Epithelial cell of esophagus (primary cell): ENCODE measurements at regions not wholly inside any gene's neighbourhood (a gene's known extent, or its start where the extent isn't known, plus 50 kb on each side); places are given as distances from the start of the nearest gene placed in this dataset.

Source experiments
- DNase-seq: peaks from one replicate; pipeline ENCODE4 v3.0.0; 2010; ENCODE audit warnings: low read depth
- H3K4me3 ChIP-seq: 2 replicates; pipeline ENCODE4 v1.5.1; 2011; ENCODE audit warnings: mild to moderate bottlenecking, low read length, control low read depth
- TF ChIP-seq, protein P1 (sequence below): IDR thresholded peaks from 2 replicates; pipeline ENCODE4 v1.5.1; 2011; ENCODE audit warnings: low read depth, mild to moderate bottlenecking, low read length, control low read depth, inconsistent platforms; ENCODE audit not compliant: insufficient read depth; ENCODE audit errors: missing control alignments

GRCh38 chr9:129338724-129339430, 160.8 kb upstream of the IER5L start:
- no peak for DNase-seq
- TF ChIP-seq, protein P1, sequence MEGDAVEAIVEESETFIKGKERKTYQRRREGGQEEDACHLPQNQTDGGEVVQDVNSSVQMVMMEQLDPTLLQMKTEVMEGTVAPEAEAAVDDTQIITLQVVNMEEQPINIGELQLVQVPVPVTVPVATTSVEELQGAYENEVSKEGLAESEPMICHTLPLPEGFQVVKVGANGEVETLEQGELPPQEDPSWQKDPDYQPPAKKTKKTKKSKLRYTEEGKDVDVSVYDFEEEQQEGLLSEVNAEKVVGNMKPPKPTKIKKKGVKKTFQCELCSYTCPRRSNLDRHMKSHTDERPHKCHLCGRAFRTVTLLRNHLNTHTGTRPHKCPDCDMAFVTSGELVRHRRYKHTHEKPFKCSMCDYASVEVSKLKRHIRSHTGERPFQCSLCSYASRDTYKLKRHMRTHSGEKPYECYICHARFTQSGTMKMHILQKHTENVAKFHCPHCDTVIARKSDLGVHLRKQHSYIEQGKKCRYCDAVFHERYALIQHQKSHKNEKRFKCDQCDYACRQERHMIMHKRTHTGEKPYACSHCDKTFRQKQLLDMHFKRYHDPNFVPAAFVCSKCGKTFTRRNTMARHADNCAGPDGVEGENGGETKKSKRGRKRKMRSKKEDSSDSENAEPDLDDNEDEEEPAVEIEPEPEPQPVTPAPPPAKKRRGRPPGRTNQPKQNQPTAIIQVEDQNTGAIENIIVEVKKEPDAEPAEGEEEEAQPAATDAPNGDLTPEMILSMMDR = no peak
- no peak overlapping the region for H3K4me3 ChIP-seq

GRCh38 chr9:129337336-129338140, 159.5 kb upstream of the IER5L start:
- peak overlapping the region; percentile 56 for H3K4me3 ChIP-seq
- DNase-seq = no peak
- TF ChIP-seq, protein P1 = no peak

- peak overlapping the region; percentile 56 for H3K4me3 ChIP-seq
- peak; percentile 45 for DNase-seq
- TF ChIP-seq, protein P1 = no peak
Measured at GRCh38 chr9:129336601-129337331, 158.7 kb upstream of the IER5L start.

DNA sequence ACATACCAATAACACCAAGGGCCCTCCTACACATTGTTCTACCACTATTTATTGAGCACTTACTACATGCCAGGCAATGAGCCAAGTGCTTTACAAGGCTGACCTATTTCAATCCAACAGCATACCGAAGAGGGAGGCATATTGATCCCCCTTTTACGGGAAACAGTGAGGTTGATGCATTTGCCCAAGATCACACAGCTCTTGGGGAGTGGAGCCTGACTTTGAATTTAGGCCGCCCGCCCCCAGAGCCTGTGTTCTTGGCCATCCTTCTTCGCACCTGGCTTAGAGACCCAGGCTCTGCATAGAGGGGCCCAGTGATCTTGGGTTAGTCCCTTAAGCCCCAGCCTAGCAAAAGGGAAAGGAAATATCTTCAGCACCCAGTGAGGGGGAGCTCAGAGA, 158.1 kb upstream of the IER5L start:
- DNase-seq = no peak
- TF ChIP-seq, protein P1 = no peak
- peak overlapping the region; percentile 56 for H3K4me3 ChIP-seq

DNA sequence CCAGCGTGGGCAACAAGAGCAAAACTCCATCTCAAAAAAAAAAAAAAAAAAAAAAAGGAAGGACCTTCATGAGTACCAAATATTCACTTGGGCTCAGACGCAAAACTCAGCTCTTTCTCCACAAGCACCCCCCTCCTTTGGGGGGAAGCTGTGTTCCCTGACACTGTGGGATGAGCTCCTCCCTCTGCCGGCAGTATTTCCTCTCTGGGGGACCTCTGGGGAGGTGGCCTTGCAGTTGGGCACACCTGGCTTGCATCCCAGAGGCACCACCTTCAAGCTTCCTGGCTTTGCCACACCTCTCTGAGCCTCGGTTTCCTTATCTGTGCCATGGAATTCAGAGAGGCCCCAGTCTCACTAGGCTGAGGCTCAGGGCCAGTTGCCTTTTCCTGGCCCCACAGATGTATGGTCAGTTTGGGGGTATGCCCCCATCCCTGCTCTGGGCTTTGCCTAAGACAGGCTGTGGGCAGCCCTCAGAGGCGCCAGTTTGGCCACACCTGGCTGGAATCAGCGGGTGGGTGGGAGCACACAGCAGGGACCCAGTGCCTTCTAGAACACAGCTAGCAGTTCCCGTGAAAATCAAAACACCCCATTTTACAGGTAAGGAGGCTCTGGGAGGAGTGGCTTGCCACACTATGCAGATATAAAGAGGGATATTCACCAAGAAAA, 157.5 kb upstream of the IER5L start:
- no peak for DNase-seq
- TF ChIP-seq, protein P1 = no peak
- peak overlapping the region; percentile 56 for H3K4me3 ChIP-seq

- DNase-seq = peak; percentile 98
- TF ChIP-seq, protein P1 = no peak
- peak overlapping the region; percentile 56 for H3K4me3 ChIP-seq
Measured at GRCh38 chr9:129334105-129334935, 156.3 kb upstream of the IER5L start.
